Sigmoid colon (tissue), 4 donors: ENCODE measurements at regions not wholly inside any gene's neighbourhood (a gene's known extent, or its start where the extent isn't known, plus 50 kb on each side); places are given as distances from the start of the nearest gene placed in this dataset.

Experiments used
- POLR2AphosphoS5 ChIP-seq, 4 donors: sonication (generic); formaldehyde crosslinking; IDR thresholded peaks; one replicate each; pipeline ENCODE4 v1.6.1; 2017; ENCODE audit warnings: antibody characterized with exemption in 4 of 4
- TF ChIP-seq, protein P1 (sequence below), 4 experiments: fragments of 450-650 bp in 3 of 4; fragments of 200-600 bp in 1 of 4; IDR thresholded peaks; one replicate each; pipeline ENCODE4 v1.5.1; 2016 to 2019; ENCODE audit warnings: antibody characterized with exemption in 4 of 4, mild to moderate bottlenecking in 3 of 4, moderate library complexity in 2 of 4

- no peak for TF ChIP-seq POLR2AphosphoS5 (IDR thresholded peaks at IDR 0.05)
- TF ChIP-seq, protein P1, sequence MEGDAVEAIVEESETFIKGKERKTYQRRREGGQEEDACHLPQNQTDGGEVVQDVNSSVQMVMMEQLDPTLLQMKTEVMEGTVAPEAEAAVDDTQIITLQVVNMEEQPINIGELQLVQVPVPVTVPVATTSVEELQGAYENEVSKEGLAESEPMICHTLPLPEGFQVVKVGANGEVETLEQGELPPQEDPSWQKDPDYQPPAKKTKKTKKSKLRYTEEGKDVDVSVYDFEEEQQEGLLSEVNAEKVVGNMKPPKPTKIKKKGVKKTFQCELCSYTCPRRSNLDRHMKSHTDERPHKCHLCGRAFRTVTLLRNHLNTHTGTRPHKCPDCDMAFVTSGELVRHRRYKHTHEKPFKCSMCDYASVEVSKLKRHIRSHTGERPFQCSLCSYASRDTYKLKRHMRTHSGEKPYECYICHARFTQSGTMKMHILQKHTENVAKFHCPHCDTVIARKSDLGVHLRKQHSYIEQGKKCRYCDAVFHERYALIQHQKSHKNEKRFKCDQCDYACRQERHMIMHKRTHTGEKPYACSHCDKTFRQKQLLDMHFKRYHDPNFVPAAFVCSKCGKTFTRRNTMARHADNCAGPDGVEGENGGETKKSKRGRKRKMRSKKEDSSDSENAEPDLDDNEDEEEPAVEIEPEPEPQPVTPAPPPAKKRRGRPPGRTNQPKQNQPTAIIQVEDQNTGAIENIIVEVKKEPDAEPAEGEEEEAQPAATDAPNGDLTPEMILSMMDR (IDR thresholded peaks at IDR 0.05) = no peak
Observed at GRCh38 chr1:17893891-17894631, 138.9 kb downstream of the ACTL8 start.
